ENCODE measurements at regions not wholly inside any gene's neighbourhood (a gene's known extent, or its start where the extent isn't known, plus 50 kb on each side); places are given as distances from the start of the nearest gene placed in this dataset.

DNA sequence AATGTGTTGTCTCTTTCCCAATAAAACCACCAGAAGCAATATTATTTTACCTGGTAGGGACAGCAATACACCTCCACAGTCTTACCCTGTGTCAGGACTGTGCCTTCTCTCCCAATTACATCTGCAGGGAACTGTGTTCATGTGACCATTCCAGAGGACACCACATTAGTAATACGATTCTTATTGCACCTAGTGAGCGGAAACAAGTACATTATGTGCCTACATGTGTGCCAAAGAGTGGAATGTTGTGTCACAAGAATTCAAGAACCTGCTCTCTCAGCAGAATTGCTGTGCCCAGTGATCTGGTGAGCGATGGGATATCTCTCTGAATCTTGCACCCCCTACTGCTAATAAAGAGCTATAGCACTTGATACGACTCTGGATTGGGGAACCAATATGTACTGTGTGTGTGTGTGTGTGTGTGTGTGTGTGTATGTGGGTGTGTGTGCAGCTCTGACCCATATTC is 57.4 kb upstream of the FOXC1 start:
- Histone ChIP-seq H3K79me2 (ENCODE audit: low read depth) (no peaks in the 10 kb centered on the region), H3K4me1 (replicated peaks; ENCODE audit: insufficient read depth) (no peaks in the 10 kb centered on the region), H3K9me3 (ENCODE audit: insufficient read depth, low read depth) (no peaks in the 10 kb centered on the region), H4K20me1 (ENCODE audit: insufficient read depth) (no peaks in the 10 kb centered on the region), H3K4me2 (no peak overlapping the region), H3K9me2 (ENCODE audit: insufficient read depth) (no peaks in the 10 kb centered on the region), H3K4me3 (no peak overlapping the region), H3K36me3 (ENCODE audit: low read depth) (no peaks in the 10 kb centered on the region), H3K27ac (no peak overlapping the region), H3K27me3 (ENCODE audit: insufficient read depth, low read depth) (no peaks in the 10 kb centered on the region), H3F3A (ENCODE audit: insufficient read depth, low read depth) (no peaks in the 10 kb centered on the region), H2AFZ (no peak overlapping the region)
- POLR2A ChIA-PET (ENCODE audit: unreplicated experiment): no interaction called here
- CTCF ChIA-PET: interaction anchor here (0.9 kb wide), 1 partner anchor 29 kb away, joined by 3 read pairs; no protein-coding TSS in a partner anchor
- no peak for DNase-seq
- intact Hi-C loops (cut with micrococcal nuclease; ENCODE audit: unreplicated experiment): no loop called here
- no TSS peak for BruUV-seq (replicated peaks)
- no peak for TF ChIP-seq EZH2 (IDR thresholded peaks at IDR 0.05; ENCODE audit: low read depth)
- TF ChIP-seq, protein P1, sequence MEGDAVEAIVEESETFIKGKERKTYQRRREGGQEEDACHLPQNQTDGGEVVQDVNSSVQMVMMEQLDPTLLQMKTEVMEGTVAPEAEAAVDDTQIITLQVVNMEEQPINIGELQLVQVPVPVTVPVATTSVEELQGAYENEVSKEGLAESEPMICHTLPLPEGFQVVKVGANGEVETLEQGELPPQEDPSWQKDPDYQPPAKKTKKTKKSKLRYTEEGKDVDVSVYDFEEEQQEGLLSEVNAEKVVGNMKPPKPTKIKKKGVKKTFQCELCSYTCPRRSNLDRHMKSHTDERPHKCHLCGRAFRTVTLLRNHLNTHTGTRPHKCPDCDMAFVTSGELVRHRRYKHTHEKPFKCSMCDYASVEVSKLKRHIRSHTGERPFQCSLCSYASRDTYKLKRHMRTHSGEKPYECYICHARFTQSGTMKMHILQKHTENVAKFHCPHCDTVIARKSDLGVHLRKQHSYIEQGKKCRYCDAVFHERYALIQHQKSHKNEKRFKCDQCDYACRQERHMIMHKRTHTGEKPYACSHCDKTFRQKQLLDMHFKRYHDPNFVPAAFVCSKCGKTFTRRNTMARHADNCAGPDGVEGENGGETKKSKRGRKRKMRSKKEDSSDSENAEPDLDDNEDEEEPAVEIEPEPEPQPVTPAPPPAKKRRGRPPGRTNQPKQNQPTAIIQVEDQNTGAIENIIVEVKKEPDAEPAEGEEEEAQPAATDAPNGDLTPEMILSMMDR (conservative IDR thresholded peaks at IDR 0.05): no peak; the same call in 1 of the 2 replicates

DNA sequence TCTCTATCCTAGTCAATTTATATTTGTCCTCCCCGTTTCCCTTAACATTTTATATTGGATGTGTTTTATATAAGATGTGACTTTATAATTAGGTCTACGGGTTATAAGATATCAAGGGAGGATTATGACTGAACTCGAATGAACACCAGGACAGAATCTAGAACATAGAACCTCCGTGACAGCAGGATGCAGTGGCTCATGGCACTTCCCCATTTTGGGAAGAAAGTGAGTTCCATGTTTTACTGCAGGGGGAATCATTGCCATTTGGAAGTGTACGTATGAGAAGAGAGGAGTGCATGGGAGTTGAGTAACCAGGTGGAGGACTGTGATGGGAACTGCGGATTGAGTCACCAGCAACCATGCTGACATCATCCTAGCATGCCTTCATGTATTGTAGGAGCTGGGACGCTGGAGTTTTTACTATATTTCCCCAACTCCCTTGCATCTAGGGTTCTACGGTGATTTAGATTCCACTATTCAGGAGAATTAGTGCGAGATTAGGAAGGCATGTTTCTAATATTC is 56.1 kb upstream of the FOXC1 start:
- POLR2A ChIA-PET (ENCODE audit: unreplicated experiment): no interaction called here
- no peak overlapping the region for H3K27ac ChIP-seq
- no TSS peak for BruUV-seq (replicated peaks)

DNA sequence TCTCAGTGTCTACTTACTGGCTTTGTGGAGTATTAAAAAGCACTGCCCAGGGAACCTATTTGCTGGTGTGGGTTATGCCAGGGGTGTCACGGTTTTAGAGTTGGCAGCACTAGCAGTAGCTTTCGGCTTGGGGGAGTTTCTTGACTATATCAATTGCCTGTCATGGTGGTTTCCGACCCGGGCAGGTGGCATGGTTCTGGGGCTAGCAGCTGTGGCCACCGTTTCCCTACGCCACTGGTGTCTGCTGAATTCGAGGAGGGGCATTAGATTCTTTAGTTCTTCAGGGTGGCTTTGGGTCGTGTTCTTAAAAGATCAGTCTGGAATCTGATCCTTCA is 55.6 kb upstream of the FOXC1 start:
- Histone ChIP-seq H4K20me1 (ENCODE audit: insufficient read depth) (no peaks in the 10 kb centered on the region), H3K27ac (no peak overlapping the region), H3K79me2 (ENCODE audit: low read depth) (no peaks in the 10 kb centered on the region), H3F3A (ENCODE audit: insufficient read depth, low read depth) (no peaks in the 10 kb centered on the region), H3K9me2 (ENCODE audit: insufficient read depth) (no peaks in the 10 kb centered on the region), H3K27me3 (ENCODE audit: insufficient read depth, low read depth) (no peaks in the 10 kb centered on the region), H3K4me3 (no peak overlapping the region), H3K9me3 (ENCODE audit: insufficient read depth, low read depth) (no peaks in the 10 kb centered on the region), H3K4me2 (no peak overlapping the region), H3K36me3 (ENCODE audit: low read depth) (no peaks in the 10 kb centered on the region), H2AFZ (no peak overlapping the region), H3K4me1 (replicated peaks; ENCODE audit: insufficient read depth) (no peaks in the 10 kb centered on the region)
- DNase-seq: no peak
- POLR2A ChIA-PET (ENCODE audit: unreplicated experiment): no interaction called here
- CTCF ChIA-PET: no interaction called here
- TF ChIP-seq EZH2 (IDR thresholded peaks at IDR 0.05; ENCODE audit: low read depth): no peak
- TF ChIP-seq, protein P1 (conservative IDR thresholded peaks at IDR 0.05): no peak
- intact Hi-C loops (cut with micrococcal nuclease; ENCODE audit: unreplicated experiment): no loop called here
- no TSS peak for BruUV-seq (replicated peaks)

More for the DNA sequence above, 56.1 kb upstream of the FOXC1 start:
- H3K79me2 ChIP-seq (ENCODE audit: low read depth): no peaks in the 10 kb centered on the region
- H3K4me1 ChIP-seq (replicated peaks; ENCODE audit: insufficient read depth): no peaks in the 10 kb centered on the region
- no peak overlapping the region for H3K4me3 ChIP-seq
- H3F3A ChIP-seq (ENCODE audit: insufficient read depth, low read depth): no peaks in the 10 kb centered on the region
- no peaks in the 10 kb centered on the region for H3K9me2 ChIP-seq (ENCODE audit: insufficient read depth)
- H3K36me3 ChIP-seq (ENCODE audit: low read depth): no peaks in the 10 kb centered on the region
- TF ChIP-seq EZH2 (IDR thresholded peaks at IDR 0.05; ENCODE audit: low read depth): no peak
- TF ChIP-seq, protein P1 (conservative IDR thresholded peaks at IDR 0.05): no peak
- no peak overlapping the region for H2AFZ ChIP-seq
- H3K4me2 ChIP-seq: no peak overlapping the region
- no peaks in the 10 kb centered on the region for H3K27me3 ChIP-seq (ENCODE audit: insufficient read depth, low read depth)
- intact Hi-C loops (cut with micrococcal nuclease; ENCODE audit: unreplicated experiment): no loop called here
- no peaks in the 10 kb centered on the region for H4K20me1 ChIP-seq (ENCODE audit: insufficient read depth)
- H3K9me3 ChIP-seq (ENCODE audit: insufficient read depth, low read depth): no peaks in the 10 kb centered on the region
- no peak for DNase-seq
- CTCF ChIA-PET: no interaction called here

Data from PC-9 (cell line).